Smooth muscle cell (in vitro differentiated cells): ENCODE measurements at regions not wholly inside any gene's neighbourhood (a gene's known extent, or its start where the extent isn't known, plus 50 kb on each side); places are given as distances from the start of the nearest gene placed in this dataset.

Experiments
- DNase-seq: peaks from one replicate; lab custom pipeline; 2025; ENCODE audit not compliant: unreplicated experiment; lab: John Stamatoyannopoulos, UW
- H2AFZ ChIP-seq: fragments of 200-600 bp; sonication (generic); 2 replicates; pipeline ENCODE4 v1.6.0; 2016; ENCODE audit warnings: antibody characterized with exemption, low read depth, mild to moderate bottlenecking
- H3F3A ChIP-seq: fragments of 200-600 bp; sonication (generic); 2 replicates; pipeline ENCODE4 v1.6.0; 2017; ENCODE audit warnings: antibody characterized with exemption, low read depth
- H3K27ac ChIP-seq: fragments of 200-600 bp; sonication (generic); 2 replicates; pipeline ENCODE4 v1.5.1; 2016; ENCODE audit warnings: low read depth, mild to moderate bottlenecking
- H3K27me3 ChIP-seq: fragments of 200-600 bp; sonication (generic); 2 replicates; pipeline ENCODE4 v1.6.1; 2016; ENCODE audit warnings: low read depth, mild to moderate bottlenecking
- H3K36me3 ChIP-seq: fragments of 200-600 bp; sonication (generic); 2 replicates; pipeline ENCODE4 v1.5.1; 2016; ENCODE audit warnings: low read depth
- H3K4me1 ChIP-seq: fragments of 200-600 bp; sonication (generic); 2 replicates; pipeline ENCODE4 v1.5.1; 2016; ENCODE audit warnings: low read depth
- H3K4me2 ChIP-seq: fragments of 200-600 bp; sonication (generic); 2 replicates; pipeline ENCODE4 v1.6.0; 2016; ENCODE audit warnings: mild to moderate bottlenecking
- H3K4me3 ChIP-seq: fragments of 200-600 bp; sonication (generic); 2 replicates; pipeline ENCODE4 v1.5.1; 2016; ENCODE audit warnings: mild to moderate bottlenecking
- H3K79me2 ChIP-seq: fragments of 200-600 bp; sonication (generic); 2 replicates; pipeline ENCODE4 v1.6.0; 2016; ENCODE audit warnings: low read depth, mild to moderate bottlenecking
- H3K9ac ChIP-seq: fragments of 200-600 bp; sonication (generic); 2 replicates; pipeline ENCODE4 v1.6.0; 2016; ENCODE audit warnings: low read depth
- H3K9me3 ChIP-seq: fragments of 200-600 bp; sonication (generic); replicated peaks from 2 replicates; pipeline ENCODE4 v1.5.1; 2016; ENCODE audit warnings: low read depth
- H4K20me1 ChIP-seq: fragments of 200-600 bp; sonication (generic); 2 replicates; pipeline ENCODE4 v1.6.0; 2016; ENCODE audit warnings: low read depth
- WGBS: methylation state at CpG from one replicate; pipeline ENCODE4 v1.1.7; 2016; ENCODE audit warnings: low lambda C conversion rate; 5-methylcytosine and 5-hydroxymethylcytosine counted together
- TF ChIP-seq, protein P1 (sequence below): fragments of 200-600 bp; sonication (generic); IDR thresholded peaks from 2 replicates; pipeline ENCODE4 v1.5.1; 2017; ENCODE audit warnings: borderline replicate concordance, mild to moderate bottlenecking, antibody characterized with exemption; ENCODE audit not compliant: insufficient read depth, poor library complexity, severe bottlenecking

- Histone ChIP-seq H3K36me3 (no peaks in the 10 kb centered on the region), H4K20me1 (no peaks in the 10 kb centered on the region), H3K79me2 (no peaks in the 10 kb centered on the region), H3K9ac (no peak overlapping the region), H3K27ac (no peak overlapping the region), H3K4me1 (no peaks in the 10 kb centered on the region), H3K4me2 (no peak overlapping the region), H3K4me3 (no peak overlapping the region), H3K27me3 (no peaks in the 10 kb centered on the region), H3F3A (no peaks in the 10 kb centered on the region), H2AFZ (no peak overlapping the region), H3K9me3 (no peaks in the 10 kb centered on the region)
- whole genome bisulfite sequencing: 96% methylated on average over 3 of the region's 3 CpGs
- no peak for DNase-seq
- TF ChIP-seq, protein P1, sequence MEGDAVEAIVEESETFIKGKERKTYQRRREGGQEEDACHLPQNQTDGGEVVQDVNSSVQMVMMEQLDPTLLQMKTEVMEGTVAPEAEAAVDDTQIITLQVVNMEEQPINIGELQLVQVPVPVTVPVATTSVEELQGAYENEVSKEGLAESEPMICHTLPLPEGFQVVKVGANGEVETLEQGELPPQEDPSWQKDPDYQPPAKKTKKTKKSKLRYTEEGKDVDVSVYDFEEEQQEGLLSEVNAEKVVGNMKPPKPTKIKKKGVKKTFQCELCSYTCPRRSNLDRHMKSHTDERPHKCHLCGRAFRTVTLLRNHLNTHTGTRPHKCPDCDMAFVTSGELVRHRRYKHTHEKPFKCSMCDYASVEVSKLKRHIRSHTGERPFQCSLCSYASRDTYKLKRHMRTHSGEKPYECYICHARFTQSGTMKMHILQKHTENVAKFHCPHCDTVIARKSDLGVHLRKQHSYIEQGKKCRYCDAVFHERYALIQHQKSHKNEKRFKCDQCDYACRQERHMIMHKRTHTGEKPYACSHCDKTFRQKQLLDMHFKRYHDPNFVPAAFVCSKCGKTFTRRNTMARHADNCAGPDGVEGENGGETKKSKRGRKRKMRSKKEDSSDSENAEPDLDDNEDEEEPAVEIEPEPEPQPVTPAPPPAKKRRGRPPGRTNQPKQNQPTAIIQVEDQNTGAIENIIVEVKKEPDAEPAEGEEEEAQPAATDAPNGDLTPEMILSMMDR: no peak
Observed at GRCh38 chr17:69783865-69784264, 291.2 kb upstream of the KCNJ16 start.

GRCh38 chr17:69788957-69789356 lies 286.1 kb upstream of the KCNJ16 start:
- Histone ChIP-seq H3K36me3 (no peaks in the 10 kb centered on the region), H3K4me3 (no peak overlapping the region), H4K20me1 (no peaks in the 10 kb centered on the region), H3F3A (no peaks in the 10 kb centered on the region), H3K79me2 (no peaks in the 10 kb centered on the region), H3K9ac (no peak overlapping the region), H3K27ac (no peak overlapping the region), H3K9me3 (no peaks in the 10 kb centered on the region), H3K4me1 (no peaks in the 10 kb centered on the region), H3K4me2 (no peak overlapping the region), H3K27me3 (no peaks in the 10 kb centered on the region), H2AFZ (no peak overlapping the region)
- 93% methylated on average over 2 of the region's 2 CpGs for WGBS
- TF ChIP-seq, protein P1: no peak
- DNase-seq: no peak

DNA sequence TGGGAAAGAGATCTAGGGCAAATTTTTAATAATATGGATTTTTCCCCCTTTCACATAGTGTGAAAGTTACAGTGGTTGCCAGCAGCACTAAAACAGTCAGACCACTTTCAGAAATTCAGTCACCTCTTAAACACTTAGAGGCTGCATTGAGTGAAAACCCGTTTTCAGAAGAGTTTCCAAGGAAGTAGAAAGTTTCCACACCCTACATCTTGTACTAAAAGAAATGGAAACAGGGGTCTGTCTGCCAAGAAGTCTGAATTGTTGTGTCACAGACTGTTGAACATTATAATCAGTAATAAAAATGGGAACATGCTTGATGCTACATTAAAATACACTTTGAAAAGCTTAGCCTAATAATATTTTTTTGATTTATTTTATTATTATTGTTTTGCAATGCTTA lies 278.9 kb upstream of the KCNJ16 start:
- H3K36me3 ChIP-seq: no peaks in the 10 kb centered on the region
- DNase-seq: no peak
- 82% methylated on average over 1 of the region's 1 CpG for WGBS
- H2AFZ ChIP-seq: no peak overlapping the region
- TF ChIP-seq, protein P1: no peak
- H3K4me1 ChIP-seq: no peaks in the 10 kb centered on the region
- no peak overlapping the region for H3K4me2 ChIP-seq
- no peaks in the 10 kb centered on the region for H4K20me1 ChIP-seq
- H3K27me3 ChIP-seq: no peaks in the 10 kb centered on the region
- no peak overlapping the region for H3K27ac ChIP-seq
- no peak overlapping the region for H3K9ac ChIP-seq
- H3K9me3 ChIP-seq: no peaks in the 10 kb centered on the region
- no peaks in the 10 kb centered on the region for H3F3A ChIP-seq
- no peaks in the 10 kb centered on the region for H3K79me2 ChIP-seq
- H3K4me3 ChIP-seq: no peak overlapping the region

- Histone ChIP-seq H3K79me2 (no peaks in the 10 kb centered on the region), H3K36me3 (no peaks in the 10 kb centered on the region), H3K4me1 (no peaks in the 10 kb centered on the region), H3K27me3 (no peaks in the 10 kb centered on the region), H3K4me3 (no peak overlapping the region), H3K9ac (no peak overlapping the region), H3F3A (no peaks in the 10 kb centered on the region), H3K9me3 (no peaks in the 10 kb centered on the region), H2AFZ (no peak overlapping the region), H4K20me1 (no peaks in the 10 kb centered on the region), H3K27ac (no peak overlapping the region), H3K4me2 (no peak overlapping the region)
- DNase-seq: no peak
- WGBS: 95% methylated on average over 3 of the region's 3 CpGs
- TF ChIP-seq, protein P1: no peak
Observed at GRCh38 chr17:69800870-69801269, 274.2 kb upstream of the KCNJ16 start.
